22Rv1 (cell line): ENCODE measurements at regions not wholly inside any gene's neighbourhood (a gene's known extent, or its start where the extent isn't known, plus 50 kb on each side); places are given as distances from the start of the nearest gene placed in this dataset.

Experiments used
- ZFX ChIP-seq: fragments of 450-650 bp; IDR thresholded peaks from 2 replicates; pipeline ENCODE4 v1.6.1; 2017; ENCODE audit warnings: antibody characterized with exemption, borderline replicate concordance
- TF ChIP-seq, protein P1 (sequence below): fragments of 450-650 bp; IDR thresholded peaks from 2 replicates; pipeline ENCODE4 v1.5.1; 2017; ENCODE audit warnings: mild to moderate bottlenecking

DNA sequence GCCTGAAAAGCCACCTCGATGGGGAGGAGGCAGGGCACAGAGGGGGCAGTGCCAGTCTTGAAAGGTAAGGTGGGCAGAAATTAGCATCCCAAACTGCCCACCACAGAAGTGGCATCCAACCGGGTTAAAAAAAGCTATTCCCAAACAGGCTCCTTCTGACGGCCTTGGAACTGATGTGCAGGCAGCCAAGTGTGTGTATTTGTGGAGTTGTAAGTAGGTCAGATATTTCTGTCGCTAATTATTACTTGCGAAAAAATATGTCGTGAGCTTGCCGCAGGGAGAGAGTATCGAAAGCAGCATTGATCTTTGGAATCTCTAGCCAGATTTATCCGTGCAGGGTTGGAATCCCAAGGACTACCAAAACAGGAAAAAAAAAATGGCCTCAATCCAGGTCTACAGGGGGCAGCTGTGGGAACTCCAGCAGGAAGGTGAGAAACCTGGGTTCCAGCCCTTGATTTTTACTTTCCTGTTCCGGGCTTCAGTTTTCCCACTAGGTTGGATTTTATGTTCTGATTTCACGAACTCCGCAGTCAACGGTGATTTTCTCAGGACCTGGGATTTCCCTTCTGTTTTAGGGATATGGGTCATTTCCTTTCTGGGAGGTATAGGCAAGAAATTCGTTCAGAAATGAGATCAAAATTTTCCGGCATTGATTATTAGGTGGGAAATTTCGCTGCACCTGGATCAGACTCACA, 200.8 kb downstream of the RGS3 start:
- TF ChIP-seq, protein P1, sequence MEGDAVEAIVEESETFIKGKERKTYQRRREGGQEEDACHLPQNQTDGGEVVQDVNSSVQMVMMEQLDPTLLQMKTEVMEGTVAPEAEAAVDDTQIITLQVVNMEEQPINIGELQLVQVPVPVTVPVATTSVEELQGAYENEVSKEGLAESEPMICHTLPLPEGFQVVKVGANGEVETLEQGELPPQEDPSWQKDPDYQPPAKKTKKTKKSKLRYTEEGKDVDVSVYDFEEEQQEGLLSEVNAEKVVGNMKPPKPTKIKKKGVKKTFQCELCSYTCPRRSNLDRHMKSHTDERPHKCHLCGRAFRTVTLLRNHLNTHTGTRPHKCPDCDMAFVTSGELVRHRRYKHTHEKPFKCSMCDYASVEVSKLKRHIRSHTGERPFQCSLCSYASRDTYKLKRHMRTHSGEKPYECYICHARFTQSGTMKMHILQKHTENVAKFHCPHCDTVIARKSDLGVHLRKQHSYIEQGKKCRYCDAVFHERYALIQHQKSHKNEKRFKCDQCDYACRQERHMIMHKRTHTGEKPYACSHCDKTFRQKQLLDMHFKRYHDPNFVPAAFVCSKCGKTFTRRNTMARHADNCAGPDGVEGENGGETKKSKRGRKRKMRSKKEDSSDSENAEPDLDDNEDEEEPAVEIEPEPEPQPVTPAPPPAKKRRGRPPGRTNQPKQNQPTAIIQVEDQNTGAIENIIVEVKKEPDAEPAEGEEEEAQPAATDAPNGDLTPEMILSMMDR = no peak
- TF ChIP-seq ZFX = no peak
